ENCODE measurements at regions not wholly inside any gene's neighbourhood (a gene's known extent, or its start where the extent isn't known, plus 50 kb on each side); places are given as distances from the start of the nearest gene placed in this dataset.
"Not testable (repeated sequence)": the region's sequence is repeated elsewhere in the genome, so short reads cannot be mapped to it uniquely, and the experiment has no call there.

- Histone ChIP-seq H3K4me3 (ENCODE audit: low read depth in 1 of 2, low read length in 1 of 2) (no peak overlapping the region), H3K27me3 (no peaks in the 10 kb centered on the region)
- no peak for TF ChIP-seq CTCF (IDR thresholded peaks at IDR 0.05)
Observed at GRCh38 chr5:50898966-50899365, 232.5 kb downstream of the PARP8 start.

GRCh38 chr5:50900952-50901510, 234.6 kb downstream of the PARP8 start:
- H3K4me1 ChIP-seq (ENCODE audit: control insufficient read depth in 1 of 2, insufficient read depth in 1 of 2, low read depth in 1 of 2, low read length in 1 of 2) = no peaks in the 10 kb centered on the region
- H3K27ac ChIP-seq = no peak overlapping the region
- H3K27me3 ChIP-seq = no peaks in the 10 kb centered on the region

More at GRCh38 chr5:50898966-50899365, 232.5 kb downstream of the PARP8 start:
- Histone ChIP-seq H3K4me1 (ENCODE audit: control insufficient read depth in 1 of 2, insufficient read depth in 1 of 2, low read depth in 1 of 2, low read length in 1 of 2) (no peaks in the 10 kb centered on the region), H3K36me3 (no peaks in the 10 kb centered on the region), H3K9me3 (no peaks in the 10 kb centered on the region), H3K27ac (no peak overlapping the region)

GRCh38 chr5:50903651-50904050, 237.2 kb downstream of the PARP8 start:
- H3K27me3 ChIP-seq = no peaks in the 10 kb centered on the region
- no peak overlapping the region for H3K4me3 ChIP-seq (ENCODE audit: low read depth in 1 of 2, low read length in 1 of 2)
- no peaks in the 10 kb centered on the region for H3K4me1 ChIP-seq (ENCODE audit: control insufficient read depth in 1 of 2, insufficient read depth in 1 of 2, low read depth in 1 of 2, low read length in 1 of 2)
- no peak for TF ChIP-seq CTCF (IDR thresholded peaks at IDR 0.05)
- H3K36me3 ChIP-seq = no peaks in the 10 kb centered on the region
- H3K9me3 ChIP-seq = no peaks in the 10 kb centered on the region
- H3K27ac ChIP-seq = no peak overlapping the region

More at GRCh38 chr5:50900952-50901510, 234.6 kb downstream of the PARP8 start:
- no peak for TF ChIP-seq CTCF (IDR thresholded peaks at IDR 0.05)
- Histone ChIP-seq H3K4me3 (ENCODE audit: low read depth in 1 of 2, low read length in 1 of 2) (no peak overlapping the region), H3K9me3 (no peaks in the 10 kb centered on the region), H3K36me3 (no peaks in the 10 kb centered on the region)

GRCh38 chr5:50905996-50906570, 239.6 kb downstream of the PARP8 start:
- no peak for TF ChIP-seq CTCF (IDR thresholded peaks at IDR 0.05)
- H3K4me1 ChIP-seq (ENCODE audit: control insufficient read depth in 1 of 2, insufficient read depth in 1 of 2, low read depth in 1 of 2, low read length in 1 of 2) = no peaks in the 10 kb centered on the region
- no peaks in the 10 kb centered on the region for H3K9me3 ChIP-seq
- no peaks in the 10 kb centered on the region for H3K27me3 ChIP-seq
- no peak overlapping the region for H3K4me3 ChIP-seq (ENCODE audit: low read depth in 1 of 2, low read length in 1 of 2)
- no peaks in the 10 kb centered on the region for H3K36me3 ChIP-seq
- H3K27ac ChIP-seq = no peak overlapping the region

GRCh38 chr5:50920160-50920559, 253.7 kb downstream of the PARP8 start:
- H3K9me3 ChIP-seq; H3K27ac ChIP-seq; H3K27me3 ChIP-seq; H3K4me3 ChIP-seq (ENCODE audit: low read depth in 1 of 2, low read length in 1 of 2); H3K36me3 ChIP-seq; H3K4me1 ChIP-seq (ENCODE audit: control insufficient read depth in 1 of 2, insufficient read depth in 1 of 2, low read depth in 1 of 2, low read length in 1 of 2): not testable (repeated sequence)

- no peak for TF ChIP-seq CTCF (IDR thresholded peaks at IDR 0.05)
Observed at GRCh38 chr5:50921366-50922133, 255.1 kb downstream of the PARP8 start.

GRCh38 chr5:50922134-50922941, 255.9 kb downstream of the PARP8 start:
- H3K4me1 ChIP-seq (ENCODE audit: control insufficient read depth in 1 of 2, insufficient read depth in 1 of 2, low read depth in 1 of 2, low read length in 1 of 2); H3K9me3 ChIP-seq; H3K4me3 ChIP-seq (ENCODE audit: low read depth in 1 of 2, low read length in 1 of 2); H3K36me3 ChIP-seq; H3K27ac ChIP-seq; H3K27me3 ChIP-seq: not testable (repeated sequence)

More at GRCh38 chr5:50921366-50922133, 255.1 kb downstream of the PARP8 start:
- Histone ChIP-seq H3K9me3 (no peaks in the 10 kb centered on the region), H3K27me3 (no peaks in the 10 kb centered on the region), H3K4me3 (ENCODE audit: low read depth in 1 of 2, low read length in 1 of 2) (no peak overlapping the region), H3K36me3 (no peaks in the 10 kb centered on the region), H3K27ac (no peak overlapping the region), H3K4me1 (ENCODE audit: control insufficient read depth in 1 of 2, insufficient read depth in 1 of 2, low read depth in 1 of 2, low read length in 1 of 2) (no peaks in the 10 kb centered on the region)
